Left lung (tissue), 4 donors: ENCODE measurements at regions not wholly inside any gene's neighbourhood (a gene's known extent, or its start where the extent isn't known, plus 50 kb on each side); places are given as distances from the start of the nearest gene placed in this dataset.

Experiments used
- ATAC-seq: fragments of 200-7000 bp; cut with Tn5 transposase; one replicate; pipeline ENCODE4 v1.9.1; 2020; ENCODE audit warnings: moderate library complexity
- DNase-seq, 4 donors: peaks; one replicate each; pipeline ENCODE4 v3.0.0-alpha.2; 2013 to 2020
- H3K27ac ChIP-seq, 2 donors: fragments of 200-600 bp; sonication (generic) in 1 of 2; one replicate each; pipeline versions ENCODE4 v1.5.0 to v1.8.0; 2020 to 2021
- H3K27me3 ChIP-seq, 2 donors: fragments of 200-600 bp; sonication (generic) in 1 of 2; one replicate each; pipeline versions ENCODE4 v1.5.0 to v1.8.0; 2020 to 2021
- H3K36me3 ChIP-seq, 2 donors: fragments of 200-600 bp; sonication (generic) in 1 of 2; one replicate each; pipeline versions ENCODE4 v1.5.0 to v1.8.0; 2020 to 2021
- H3K4me1 ChIP-seq, 2 donors: fragments of 200-600 bp; one replicate each; pipeline ENCODE4 v1.8.0; 2021
- H3K4me3 ChIP-seq, 2 donors: fragments of 200-600 bp; sonication (generic) in 1 of 2; one replicate each; pipeline versions ENCODE4 v1.5.0 to v1.8.0; 2020 to 2021; ENCODE audit warnings: mild to moderate bottlenecking in 1 of 2
- H3K9me3 ChIP-seq, 2 donors: fragments of 200-600 bp; sonication (generic) in 1 of 2; one replicate each; pipeline versions ENCODE4 v1.5.0 to v1.8.0; 2020 to 2021
- intact Hi-C, 2 donors: fragments of 100-400 bp; cut with DNase I; formaldehyde crosslinking; loops; one replicate each; pipeline versions ENCODE4 v1.11.2 to v1.14.2; 2022
- TF ChIP-seq, protein P1 (sequence below), 2 donors: fragments of 200-600 bp; sonication (generic) in 1 of 2; IDR thresholded peaks; one replicate each; pipeline versions ENCODE4 v1.5.0 to v1.8.0; 2021; ENCODE audit warnings: antibody characterized with exemption in 2 of 2
- donor health status: DM: no; HTN: yes; CAD: no.
- donor health status: DM: no; HTN: no; CAD: no.

DNA sequence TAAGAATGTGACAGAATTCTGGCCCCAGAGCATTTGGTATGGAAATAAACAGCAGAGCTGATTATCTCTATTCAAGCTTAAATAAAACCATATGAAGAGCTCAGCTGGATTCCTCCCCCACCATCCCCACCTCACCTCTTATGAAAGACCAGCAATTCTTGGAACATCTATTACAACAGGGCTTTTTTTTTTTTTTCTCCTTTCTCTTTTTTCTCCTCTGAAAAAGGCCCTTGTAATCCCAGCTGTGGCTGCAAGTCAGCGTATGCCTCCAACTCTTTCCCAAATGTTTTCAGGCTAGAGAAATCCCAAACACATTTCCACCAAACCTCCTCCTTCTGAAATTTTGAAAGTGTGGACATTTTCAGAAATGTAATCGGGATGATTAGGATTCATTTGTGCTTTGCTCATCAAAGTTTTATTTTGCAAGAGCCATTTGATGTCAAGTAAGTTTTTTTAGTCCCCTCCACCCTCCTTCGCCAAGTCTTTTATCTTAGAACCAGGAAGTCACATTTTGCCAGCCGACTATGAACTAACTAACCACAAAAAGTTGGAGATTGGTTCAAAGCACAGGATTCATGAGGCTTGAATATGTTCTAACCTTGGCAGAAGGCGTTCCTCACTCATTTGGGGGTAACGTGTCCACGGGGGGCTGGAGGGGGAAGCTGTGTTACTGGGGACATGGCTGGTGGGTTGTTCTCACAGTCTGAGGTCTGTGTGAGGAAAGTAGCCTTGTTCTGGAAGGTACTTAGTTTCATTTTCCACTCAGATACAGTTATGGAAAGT, 142.0 kb upstream of the PDZRN3 start:
- TF ChIP-seq, protein P1, sequence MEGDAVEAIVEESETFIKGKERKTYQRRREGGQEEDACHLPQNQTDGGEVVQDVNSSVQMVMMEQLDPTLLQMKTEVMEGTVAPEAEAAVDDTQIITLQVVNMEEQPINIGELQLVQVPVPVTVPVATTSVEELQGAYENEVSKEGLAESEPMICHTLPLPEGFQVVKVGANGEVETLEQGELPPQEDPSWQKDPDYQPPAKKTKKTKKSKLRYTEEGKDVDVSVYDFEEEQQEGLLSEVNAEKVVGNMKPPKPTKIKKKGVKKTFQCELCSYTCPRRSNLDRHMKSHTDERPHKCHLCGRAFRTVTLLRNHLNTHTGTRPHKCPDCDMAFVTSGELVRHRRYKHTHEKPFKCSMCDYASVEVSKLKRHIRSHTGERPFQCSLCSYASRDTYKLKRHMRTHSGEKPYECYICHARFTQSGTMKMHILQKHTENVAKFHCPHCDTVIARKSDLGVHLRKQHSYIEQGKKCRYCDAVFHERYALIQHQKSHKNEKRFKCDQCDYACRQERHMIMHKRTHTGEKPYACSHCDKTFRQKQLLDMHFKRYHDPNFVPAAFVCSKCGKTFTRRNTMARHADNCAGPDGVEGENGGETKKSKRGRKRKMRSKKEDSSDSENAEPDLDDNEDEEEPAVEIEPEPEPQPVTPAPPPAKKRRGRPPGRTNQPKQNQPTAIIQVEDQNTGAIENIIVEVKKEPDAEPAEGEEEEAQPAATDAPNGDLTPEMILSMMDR (IDR thresholded peaks at IDR 0.05), result no peak
- no peaks in the 10 kb centered on the region for H3K27me3 ChIP-seq
- DNase-seq (peak in 2 of 4 donors; percentile 54 to 78), ATAC-seq (peak; percentile 68)
- no peak overlapping the region for H3K4me3 ChIP-seq
- H3K4me1 ChIP-seq, result no peaks in the 10 kb centered on the region
- H3K36me3 ChIP-seq, result no peaks in the 10 kb centered on the region
- H3K27ac ChIP-seq, result peak overlapping the region; percentile 45 to 77
- intact Hi-C loops, result no loop called here
- H3K9me3 ChIP-seq, result peaks cover 0 to 4% of the 10 kb centered on the region in 2 donors

DNA sequence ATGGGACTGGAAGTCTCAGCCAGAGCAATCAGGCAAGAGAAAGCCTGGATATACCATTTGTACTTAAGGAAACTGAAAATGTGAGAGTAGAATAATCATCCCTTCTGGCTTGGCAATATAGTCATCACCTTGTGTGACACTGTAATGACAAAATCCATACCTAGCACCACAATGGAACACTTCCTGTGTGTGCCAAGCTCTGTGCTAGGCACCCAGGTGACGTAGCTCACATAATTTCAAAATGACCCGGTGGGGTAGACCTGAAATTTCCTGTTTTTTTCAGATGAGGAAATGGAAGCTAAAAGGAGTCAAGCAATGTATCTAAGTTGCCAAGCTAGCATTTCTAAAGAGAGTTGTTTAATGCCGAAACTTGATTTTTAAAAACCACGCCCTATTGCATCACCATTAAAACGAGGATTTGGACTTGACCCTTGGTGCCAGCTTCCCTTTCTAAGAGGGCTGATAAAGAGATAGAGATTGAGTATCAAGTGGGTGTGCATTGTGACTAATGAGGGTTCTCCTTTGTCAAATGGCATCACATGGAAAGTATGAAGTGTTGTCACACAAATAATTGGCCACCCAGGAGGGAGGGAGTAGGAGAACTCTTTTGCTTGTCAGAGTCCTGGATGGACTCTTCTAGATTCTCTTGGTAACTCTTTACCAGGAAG, 141.3 kb upstream of the PDZRN3 start:
- no peaks in the 10 kb centered on the region for H3K27me3 ChIP-seq
- TF ChIP-seq, protein P1 (IDR thresholded peaks at IDR 0.05), result no peak
- no peaks in the 10 kb centered on the region for H3K4me1 ChIP-seq
- H3K27ac ChIP-seq, result peak overlapping the region; percentile 45 to 70
- DNase-seq (no peak), ATAC-seq (peak; percentile 37)
- H3K4me3 ChIP-seq, result no peak overlapping the region
- peaks cover 0 to 4% of the 10 kb centered on the region in 2 donors for H3K9me3 ChIP-seq
- no peaks in the 10 kb centered on the region for H3K36me3 ChIP-seq
- intact Hi-C loops, result no loop called here

DNA sequence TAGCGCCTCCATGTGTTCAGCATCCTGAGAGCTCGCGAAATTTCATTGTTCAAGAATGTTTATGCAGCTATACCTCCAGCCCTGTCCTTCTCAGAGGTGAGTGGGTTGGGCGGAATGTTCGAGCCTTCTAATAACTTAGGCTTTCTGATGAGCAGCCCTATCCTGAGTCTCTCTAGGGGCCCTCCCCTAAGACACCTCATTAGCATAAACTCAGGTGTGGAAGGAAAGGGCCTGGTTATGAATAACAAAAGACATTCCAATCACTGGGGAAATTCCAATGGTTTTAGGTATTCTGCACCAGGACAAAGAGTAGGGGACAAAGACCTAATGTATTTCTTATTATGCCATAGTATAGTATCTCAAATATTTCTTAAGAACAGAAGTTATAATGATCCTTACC, 138.1 kb upstream of the PDZRN3 start:
- DNase-seq (no peak), ATAC-seq (no peak)
- Histone ChIP-seq H3K36me3 (no peaks in the 10 kb centered on the region), H3K27me3 (no peaks in the 10 kb centered on the region), H3K4me1 (no peaks in the 10 kb centered on the region), H3K4me3 (no peak overlapping the region), H3K27ac (no peak overlapping the region), H3K9me3 (no peaks in the 10 kb centered on the region)
- TF ChIP-seq, protein P1 (IDR thresholded peaks at IDR 0.05), result no peak
- intact Hi-C loops, result no loop called here

DNA sequence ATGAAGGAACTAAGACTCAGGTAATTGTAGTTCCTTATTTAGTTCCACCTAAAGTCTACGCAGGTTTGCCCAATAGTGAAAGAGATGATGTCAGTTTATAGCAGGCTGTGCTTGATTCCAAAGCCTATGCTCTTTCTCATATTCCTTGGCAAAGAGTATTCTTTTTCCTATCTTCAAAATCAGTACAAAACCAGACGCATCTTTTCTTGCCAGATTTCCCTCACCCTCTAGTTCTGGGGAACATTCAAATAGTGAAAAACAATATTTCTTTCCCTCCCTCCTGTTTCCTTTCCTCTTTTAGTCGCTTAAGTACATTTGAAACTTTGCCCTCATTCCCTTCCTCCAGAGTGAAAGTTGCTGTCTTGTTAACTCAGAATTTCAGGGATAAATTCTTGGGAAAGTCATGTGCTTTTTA, 134.6 kb upstream of the PDZRN3 start:
- intact Hi-C loops, result no loop called here
- Histone ChIP-seq H3K27me3 (no peaks in the 10 kb centered on the region), H3K4me3 (no peak overlapping the region), H3K27ac (peak overlapping the region in 1 of 2 donors; percentile 64), H3K36me3 (no peaks in the 10 kb centered on the region), H3K9me3 (no peaks in the 10 kb centered on the region), H3K4me1 (no peaks in the 10 kb centered on the region)
- TF ChIP-seq, protein P1 (IDR thresholded peaks at IDR 0.05), result no peak
- ATAC-seq (peak; percentile 33), DNase-seq (peak in 1 of 4 donors; percentile 58)

DNA sequence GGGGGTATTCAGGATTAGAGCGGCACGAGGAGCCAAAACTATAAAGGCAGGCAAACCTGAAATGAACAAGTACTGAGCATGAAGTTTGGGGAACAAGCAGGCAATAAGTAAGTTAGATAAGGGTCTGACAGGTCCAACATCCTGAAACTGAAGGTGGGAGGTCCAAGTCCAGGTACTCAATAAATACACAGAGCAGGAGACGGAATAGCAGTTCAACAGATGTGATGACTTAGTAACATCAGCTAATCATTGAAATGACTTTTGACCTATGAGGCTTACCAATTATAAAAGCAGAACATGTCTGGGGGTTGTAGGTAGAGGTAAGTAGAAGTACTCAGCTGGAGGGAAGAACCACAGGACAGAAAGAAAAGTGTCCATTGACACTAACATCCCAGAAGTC, 132.8 kb upstream of the PDZRN3 start:
- no peaks in the 10 kb centered on the region for H3K36me3 ChIP-seq
- H3K27ac ChIP-seq, result no peak overlapping the region
- intact Hi-C loops, result no loop called here
- TF ChIP-seq, protein P1 (IDR thresholded peaks at IDR 0.05), result no peak
- H3K4me3 ChIP-seq, result no peak overlapping the region
- ATAC-seq (no peak), DNase-seq (no peak)
- H3K27me3 ChIP-seq, result no peaks in the 10 kb centered on the region
- no peaks in the 10 kb centered on the region for H3K4me1 ChIP-seq
- no peaks in the 10 kb centered on the region for H3K9me3 ChIP-seq
